IPS-15b (cell line): ENCODE measurements at regions not wholly inside any gene's neighbourhood (a gene's known extent, or its start where the extent isn't known, plus 50 kb on each side); places are given as distances from the start of the nearest gene placed in this dataset.

Experiments used
- H3K27me3 ChIP-seq: one replicate; pipeline ENCODE4 v1.6.1; 2013; ENCODE audit warnings: low read length; ENCODE audit not compliant: control insufficient read depth, insufficient read depth
- H3K36me3 ChIP-seq: one replicate; pipeline ENCODE4 v1.6.1; 2013; ENCODE audit warnings: low read length; ENCODE audit not compliant: control insufficient read depth, insufficient read depth
- H3K4me1 ChIP-seq: one replicate; pipeline ENCODE4 v1.6.1; 2013; ENCODE audit warnings: mild to moderate bottlenecking, low read length; ENCODE audit not compliant: control insufficient read depth, insufficient read depth
- H3K4me3 ChIP-seq: one replicate; pipeline ENCODE4 v1.5.1; 2013; ENCODE audit warnings: low read depth, low read length
- H3K9ac ChIP-seq: one replicate; pipeline ENCODE4 v1.6.1; 2013; ENCODE audit warnings: low read depth, mild to moderate bottlenecking, low read length
- H3K9me3 ChIP-seq: one replicate; pipeline ENCODE4 v1.6.1; 2013; ENCODE audit warnings: mild to moderate bottlenecking, low read length; ENCODE audit not compliant: control insufficient read depth, insufficient read depth

GRCh38 chr1:238861342-238862066, 524.9 kb upstream of the CHRM3 start:
- Histone ChIP-seq H3K36me3 (no peaks in the 10 kb centered on the region), H3K9me3 (no peaks in the 10 kb centered on the region), H3K9ac (no peak overlapping the region), H3K4me1 (no peaks in the 10 kb centered on the region), H3K4me3 (no peak overlapping the region), H3K27me3 (no peaks in the 10 kb centered on the region)

GRCh38 chr1:238833919-238834318, 552.4 kb upstream of the CHRM3 start:
- H3K27me3 ChIP-seq, result no peaks in the 10 kb centered on the region
- H3K36me3 ChIP-seq, result no peaks in the 10 kb centered on the region
- no peak overlapping the region for H3K4me3 ChIP-seq
- H3K9me3 ChIP-seq, result no peaks in the 10 kb centered on the region
- no peaks in the 10 kb centered on the region for H3K4me1 ChIP-seq
- no peak overlapping the region for H3K9ac ChIP-seq

- H3K27me3 ChIP-seq, result no peaks in the 10 kb centered on the region
- no peaks in the 10 kb centered on the region for H3K36me3 ChIP-seq
- no peaks in the 10 kb centered on the region for H3K9me3 ChIP-seq
- no peak overlapping the region for H3K4me3 ChIP-seq
- H3K9ac ChIP-seq, result no peak overlapping the region
- H3K4me1 ChIP-seq, result no peaks in the 10 kb centered on the region
Observed at GRCh38 chr1:238832106-238832505, 554.3 kb upstream of the CHRM3 start.

- Histone ChIP-seq H3K9ac (no peak overlapping the region), H3K9me3 (no peaks in the 10 kb centered on the region), H3K27me3 (no peaks in the 10 kb centered on the region), H3K36me3 (no peaks in the 10 kb centered on the region), H3K4me1 (no peaks in the 10 kb centered on the region), H3K4me3 (no peak overlapping the region)
Observed at GRCh38 chr1:238830036-238830611, 556.2 kb upstream of the CHRM3 start.

GRCh38 chr1:238826891-238827290, 559.5 kb upstream of the CHRM3 start:
- no peak overlapping the region for H3K9ac ChIP-seq
- no peak overlapping the region for H3K4me3 ChIP-seq
- no peaks in the 10 kb centered on the region for H3K4me1 ChIP-seq
- no peaks in the 10 kb centered on the region for H3K36me3 ChIP-seq
- H3K27me3 ChIP-seq, result no peaks in the 10 kb centered on the region
- no peaks in the 10 kb centered on the region for H3K9me3 ChIP-seq

GRCh38 chr1:238823416-238823815, 563.0 kb upstream of the CHRM3 start:
- H3K36me3 ChIP-seq, result no peaks in the 10 kb centered on the region
- no peak overlapping the region for H3K4me3 ChIP-seq
- H3K9me3 ChIP-seq, result no peaks in the 10 kb centered on the region
- no peaks in the 10 kb centered on the region for H3K4me1 ChIP-seq
- no peaks in the 10 kb centered on the region for H3K27me3 ChIP-seq
- H3K9ac ChIP-seq, result no peak overlapping the region

- no peaks in the 10 kb centered on the region for H3K9me3 ChIP-seq
- no peak overlapping the region for H3K4me3 ChIP-seq
- no peaks in the 10 kb centered on the region for H3K36me3 ChIP-seq
- no peak overlapping the region for H3K9ac ChIP-seq
- H3K27me3 ChIP-seq, result no peaks in the 10 kb centered on the region
- no peaks in the 10 kb centered on the region for H3K4me1 ChIP-seq
Observed at GRCh38 chr1:238811211-238811879, 575.0 kb upstream of the CHRM3 start.

- Histone ChIP-seq H3K9me3 (no peaks in the 10 kb centered on the region), H3K27me3 (no peaks in the 10 kb centered on the region)
Observed at GRCh38 chr1:238790882-238791281, 595.5 kb upstream of the CHRM3 start.

GRCh38 chr1:238789916-238790667, 596.3 kb upstream of the CHRM3 start:
- Histone ChIP-seq H3K9me3 (no peaks in the 10 kb centered on the region), H3K27me3 (no peaks in the 10 kb centered on the region)

More at GRCh38 chr1:238790882-238791281, 595.5 kb upstream of the CHRM3 start:
- Histone ChIP-seq H3K9ac (no peak overlapping the region), H3K4me3 (no peak overlapping the region), H3K4me1 (no peaks in the 10 kb centered on the region), H3K36me3 (no peaks in the 10 kb centered on the region)

GRCh38 chr1:238787471-238787870, 598.9 kb upstream of the CHRM3 start:
- Histone ChIP-seq H3K4me1 (no peaks in the 10 kb centered on the region), H3K9me3 (no peaks in the 10 kb centered on the region), H3K36me3 (no peaks in the 10 kb centered on the region), H3K27me3 (no peaks in the 10 kb centered on the region), H3K4me3 (no peak overlapping the region), H3K9ac (no peak overlapping the region)

More at GRCh38 chr1:238789916-238790667, 596.3 kb upstream of the CHRM3 start:
- Histone ChIP-seq H3K4me3 (no peak overlapping the region), H3K4me1 (no peaks in the 10 kb centered on the region), H3K36me3 (no peaks in the 10 kb centered on the region), H3K9ac (no peak overlapping the region)

GRCh38 chr1:238783633-238784032, 602.7 kb upstream of the CHRM3 start:
- Histone ChIP-seq H3K36me3 (no peaks in the 10 kb centered on the region), H3K9ac (no peak overlapping the region), H3K9me3 (no peaks in the 10 kb centered on the region), H3K27me3 (no peaks in the 10 kb centered on the region), H3K4me3 (no peak overlapping the region), H3K4me1 (no peaks in the 10 kb centered on the region)
